Omental fat pad (tissue), 3 donors: ENCODE measurements at regions not wholly inside any gene's neighbourhood (a gene's known extent, or its start where the extent isn't known, plus 50 kb on each side); places are given as distances from the start of the nearest gene placed in this dataset.

ENCODE experiments used
- ATAC-seq: fragments of 150-250 bp; one replicate; pipeline ENCODE4 v1.9.1; 2016; ENCODE audit warnings: mild to moderate bottlenecking, moderate library complexity; ENCODE audit not compliant: low FRiP score
- DNase-seq: peaks from one replicate; pipeline ENCODE4 v3.0.0-alpha.2; 2019; ENCODE audit warnings: low spot score
- CTCF ChIP-seq, 3 donors: fragments of 450-650 bp; IDR thresholded peaks; one replicate each; pipeline ENCODE4 v1.5.1; 2016 to 2017; ENCODE audit warnings: antibody characterized with exemption in 3 of 3, mild to moderate bottlenecking in 3 of 3, moderate library complexity in 2 of 3

DNA sequence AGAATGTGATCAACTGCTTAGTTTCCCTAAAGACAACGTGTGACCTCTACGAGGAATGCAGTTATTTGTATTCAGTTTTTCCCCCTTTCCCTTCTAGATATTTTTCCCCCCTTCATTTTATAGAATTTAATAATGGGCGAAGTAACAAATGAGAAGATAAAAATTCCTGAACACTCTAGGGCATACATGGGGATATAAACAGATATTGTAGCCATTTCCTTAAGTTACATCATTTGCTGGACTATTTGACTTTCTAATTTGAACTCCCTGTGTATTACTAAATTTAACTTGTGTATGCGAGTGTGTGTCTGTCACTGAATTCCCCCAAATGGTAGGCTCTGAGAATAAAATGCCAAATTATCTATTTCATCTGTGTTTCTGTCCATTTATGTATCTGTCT, 99.0 kb upstream of the ZFP64 start:
- no peak for TF ChIP-seq CTCF (IDR thresholded peaks at IDR 0.05)
- ATAC-seq (no peak), DNase-seq (no peak)

- no peak for DNase-seq
- no peak for ATAC-seq
- no peak for TF ChIP-seq CTCF (IDR thresholded peaks at IDR 0.05)
These were observed 98.5 kb upstream of the ZFP64 start for GRCh38 chr20:52289956-52290565.

DNA sequence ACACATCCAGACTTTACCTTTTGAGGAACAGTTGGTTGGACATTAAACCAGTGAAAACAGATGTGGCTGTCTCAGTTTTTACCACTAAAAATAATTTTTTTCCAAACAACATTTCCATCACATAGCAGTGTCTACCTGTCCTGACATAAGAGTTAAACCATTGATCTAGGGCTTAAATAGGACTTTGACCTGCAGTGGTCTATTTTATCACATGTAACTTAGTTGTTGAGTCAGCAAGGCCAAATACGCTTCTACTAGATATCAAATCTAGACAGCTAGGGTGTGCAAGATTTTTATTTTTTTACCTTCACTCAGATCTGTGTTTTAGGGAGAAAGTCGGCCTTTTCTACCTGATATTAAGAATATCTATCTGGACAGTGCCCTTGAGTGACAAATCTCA, 88.8 kb upstream of the ZFP64 start:
- DNase-seq, result no peak
- no peak for ATAC-seq
- no peak for TF ChIP-seq CTCF (IDR thresholded peaks at IDR 0.05)

- ATAC-seq (no peak), DNase-seq (no peak)
- no peak for TF ChIP-seq CTCF (IDR thresholded peaks at IDR 0.05)
These were observed 88.1 kb upstream of the ZFP64 start for GRCh38 chr20:52279706-52280105.

DNA sequence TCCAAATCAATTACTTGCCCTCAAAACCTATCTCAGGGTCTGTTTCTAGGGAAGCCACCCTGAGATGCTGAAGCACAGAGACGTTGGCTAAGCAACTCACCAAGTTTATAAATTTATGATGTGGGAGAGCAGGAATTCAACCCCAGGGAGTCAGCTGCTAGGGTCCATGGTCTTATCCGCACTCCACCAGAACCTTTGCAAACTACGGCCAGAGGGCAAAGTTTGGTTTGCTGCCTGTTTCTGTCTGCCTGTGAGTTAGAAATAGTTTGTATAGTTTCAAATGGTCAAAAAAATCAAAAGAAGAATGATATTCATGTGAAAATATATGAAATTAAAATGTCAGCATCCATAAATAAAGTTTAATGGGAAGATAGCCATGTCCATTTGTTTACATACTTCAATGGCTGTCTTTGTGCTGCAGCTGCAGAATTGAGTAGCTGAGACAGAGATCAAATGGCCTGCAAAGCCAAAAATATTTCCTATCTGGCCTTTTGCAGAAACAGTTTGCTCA, 83.7 kb upstream of the ZFP64 start:
- ATAC-seq (no peak), DNase-seq (no peak)
- TF ChIP-seq CTCF (IDR thresholded peaks at IDR 0.05), result no peak

DNA sequence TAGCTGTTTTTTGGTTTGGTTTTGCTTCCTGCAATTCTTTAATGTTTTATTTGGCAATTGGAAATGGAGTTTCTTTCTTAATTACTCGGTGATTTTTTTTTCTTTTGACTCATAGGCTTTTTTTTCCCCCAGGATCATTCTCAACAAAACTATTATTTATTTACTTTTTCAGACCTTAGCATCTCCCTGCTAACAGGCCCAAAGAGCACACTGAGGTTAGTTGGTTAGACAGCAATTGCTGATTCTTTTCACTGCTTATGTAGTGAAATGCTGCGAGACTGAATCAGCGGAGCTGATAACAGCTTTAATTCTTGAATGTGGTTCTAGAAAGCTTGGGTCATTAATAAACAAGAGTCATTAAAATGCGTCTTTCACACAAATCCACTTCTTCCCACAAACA, 79.1 kb upstream of the ZFP64 start:
- TF ChIP-seq CTCF (IDR thresholded peaks at IDR 0.05), result no peak
- no peak for DNase-seq

GRCh38 chr20:52270001-52270606, 78.5 kb upstream of the ZFP64 start:
- DNase-seq, result no peak
- ATAC-seq, result no peak
- TF ChIP-seq CTCF (IDR thresholded peaks at IDR 0.05), result no peak

More for the DNA sequence above, 79.1 kb upstream of the ZFP64 start:
- ATAC-seq, result no peak
